Neutrophil (primary cell): ENCODE measurements at regions not wholly inside any gene's neighbourhood (a gene's known extent, or its start where the extent isn't known, plus 50 kb on each side); places are given as distances from the start of the nearest gene placed in this dataset.

Experiments used
- H3K27ac ChIP-seq: fragments of 200-600 bp; sonication (generic); 2 replicates; pipeline ENCODE4 v1.5.1; 2016; ENCODE audit warnings: mild to moderate bottlenecking, moderate library complexity
- H3K27me3 ChIP-seq: fragments of 200-600 bp; sonication (generic); 2 replicates; pipeline ENCODE4 v1.6.0; 2016; ENCODE audit warnings: mild to moderate bottlenecking
- H3K36me3 ChIP-seq: fragments of 200-600 bp; sonication (generic); 2 replicates; pipeline ENCODE4 v1.5.1; 2017
- H3K4me1 ChIP-seq, 2 experiments: fragments of 200-600 bp in 1 of 2; sonication (generic) in 1 of 2; 1 replicate in 1 of 2; 2 replicates in 1 of 2; pipeline versions ENCODE4 v1.5.1 to v1.6.1; 2013 to 2016; ENCODE audit warnings: low read depth in 1 of 2, low read length in 1 of 2, mild to moderate bottlenecking in 1 of 2, moderate library complexity in 1 of 2; ENCODE audit not compliant: control insufficient read depth in 1 of 2, insufficient read depth in 1 of 2
- H3K4me3 ChIP-seq, 2 experiments: fragments of 200-600 bp in 1 of 2; sonication (generic) in 1 of 2; 1 replicate in 1 of 2; 2 replicates in 1 of 2; pipeline ENCODE4 v1.5.1; 2013 to 2016; ENCODE audit warnings: low read depth in 1 of 2, low read length in 1 of 2, mild to moderate bottlenecking in 1 of 2, moderate library complexity in 1 of 2
- H3K9me3 ChIP-seq: fragments of 200-600 bp; sonication (generic); 2 replicates; pipeline ENCODE4 v1.5.1; 2016
- CTCF ChIP-seq: fragments of 200-600 bp; sonication (generic); IDR thresholded peaks from 2 replicates; pipeline ENCODE4 v1.5.1; 2016; ENCODE audit warnings: antibody characterized with exemption

GRCh38 chr2:122000556-122001340 is 245.3 kb downstream of the TSN start:
- Histone ChIP-seq H3K27ac (no peak overlapping the region), H3K9me3 (no peaks in the 10 kb centered on the region), H3K36me3 (no peaks in the 10 kb centered on the region), H3K27me3 (no peaks in the 10 kb centered on the region), H3K4me1 (no peaks in the 10 kb centered on the region), H3K4me3 (no peak overlapping the region)
- TF ChIP-seq CTCF, result no peak

- H3K9me3 ChIP-seq, result no peaks in the 10 kb centered on the region
- TF ChIP-seq CTCF, result no peak
Observed at GRCh38 chr2:122001441-122001874, 246.0 kb downstream of the TSN start.

GRCh38 chr2:122003196-122003940 is 247.9 kb downstream of the TSN start:
- Histone ChIP-seq H3K27me3 (peaks cover under 1% of the 10 kb centered on the region), H3K4me1 (no peaks in the 10 kb centered on the region), H3K36me3 (no peaks in the 10 kb centered on the region), H3K9me3 (no peaks in the 10 kb centered on the region), H3K27ac (no peak overlapping the region), H3K4me3 (no peak overlapping the region)
- no peak for TF ChIP-seq CTCF

More at GRCh38 chr2:122001441-122001874, 246.0 kb downstream of the TSN start:
- Histone ChIP-seq H3K4me3 (no peak overlapping the region), H3K27me3 (no peaks in the 10 kb centered on the region), H3K27ac (no peak overlapping the region), H3K36me3 (no peaks in the 10 kb centered on the region), H3K4me1 (no peaks in the 10 kb centered on the region)

GRCh38 chr2:122007126-122007525 is 251.7 kb downstream of the TSN start:
- no peaks in the 10 kb centered on the region for H3K36me3 ChIP-seq
- no peak overlapping the region for H3K4me3 ChIP-seq
- H3K27me3 ChIP-seq, result peaks cover 4% of the 10 kb centered on the region
- TF ChIP-seq CTCF, result no peak
- H3K27ac ChIP-seq, result no peak overlapping the region
- H3K9me3 ChIP-seq, result no peaks in the 10 kb centered on the region
- H3K4me1 ChIP-seq, result no peaks in the 10 kb centered on the region

- Histone ChIP-seq H3K9me3 (no peaks in the 10 kb centered on the region), H3K27ac (no peak overlapping the region), H3K4me1 (no peaks in the 10 kb centered on the region), H3K27me3 (peaks cover 4% of the 10 kb centered on the region), H3K36me3 (no peaks in the 10 kb centered on the region), H3K4me3 (no peak overlapping the region)
- no peak for TF ChIP-seq CTCF
Observed at GRCh38 chr2:122007577-122007976, 252.1 kb downstream of the TSN start.
